PC-3 (cell line): ENCODE measurements at regions not wholly inside any gene's neighbourhood (a gene's known extent, or its start where the extent isn't known, plus 50 kb on each side); places are given as distances from the start of the nearest gene placed in this dataset.

Experiments
- CTCF ChIP-seq: fragments of 300-600 bp; sonication (generic); conservative IDR thresholded peaks from 2 replicates; pipeline ENCODE4 v1.5.1; 2017; ENCODE audit warnings: antibody characterized with exemption, low read depth, mild to moderate bottlenecking, low read length
- EZH2 ChIP-seq: fragments of 300-600 bp; sonication (generic); IDR thresholded peaks from one replicate; pipeline ENCODE4 v1.6.1; 2017; ENCODE audit warnings: antibody characterized with exemption, mild to moderate bottlenecking, low read length; ENCODE audit not compliant: unreplicated experiment

GRCh38 chr1:75034376-75034775 lies 99.8 kb upstream of the LHX8 start:
- TF ChIP-seq CTCF (no peak), EZH2 (no peak)
